ENCODE measurements at regions not wholly inside any gene's neighbourhood (a gene's known extent, or its start where the extent isn't known, plus 50 kb on each side); places are given as distances from the start of the nearest gene placed in this dataset.

DNA sequence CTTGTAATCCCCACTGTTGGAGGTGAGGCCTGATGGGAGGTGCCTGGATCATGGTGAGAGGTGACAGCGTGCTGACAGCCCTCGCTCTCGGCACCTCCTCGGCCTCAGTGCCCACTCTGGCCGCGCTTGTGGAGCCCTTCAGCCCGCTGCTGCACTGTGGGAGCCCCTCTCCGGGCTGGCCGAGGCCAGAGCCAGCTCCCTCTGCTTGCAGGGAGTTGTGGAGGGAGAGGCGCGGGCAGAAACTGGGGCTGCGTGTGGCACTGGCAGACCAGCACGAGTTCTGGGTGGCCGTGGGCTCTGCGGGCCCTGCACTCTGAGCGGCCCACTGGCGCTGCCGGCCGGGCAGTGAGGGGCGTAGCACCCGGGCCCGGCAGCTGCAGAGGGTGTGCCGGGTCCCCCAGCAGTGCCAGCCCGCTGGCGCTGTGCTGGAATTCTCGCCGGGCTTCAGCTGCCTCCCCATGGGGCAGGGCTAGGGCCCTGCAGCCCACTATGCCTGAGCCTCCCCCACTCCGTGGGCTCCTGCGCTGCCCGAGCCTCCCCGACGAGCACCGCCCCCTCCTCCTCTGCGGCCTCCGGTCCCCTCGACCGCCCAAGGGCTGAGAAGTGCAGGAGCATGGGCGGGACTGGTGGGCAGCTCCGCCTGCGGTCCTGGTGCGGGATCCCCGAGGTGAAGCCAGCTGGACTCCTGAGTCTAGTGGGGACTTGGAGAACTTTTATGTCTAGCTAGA lies 197.1 kb downstream of the SPP2 start:
- TF ChIP-seq, protein P1, sequence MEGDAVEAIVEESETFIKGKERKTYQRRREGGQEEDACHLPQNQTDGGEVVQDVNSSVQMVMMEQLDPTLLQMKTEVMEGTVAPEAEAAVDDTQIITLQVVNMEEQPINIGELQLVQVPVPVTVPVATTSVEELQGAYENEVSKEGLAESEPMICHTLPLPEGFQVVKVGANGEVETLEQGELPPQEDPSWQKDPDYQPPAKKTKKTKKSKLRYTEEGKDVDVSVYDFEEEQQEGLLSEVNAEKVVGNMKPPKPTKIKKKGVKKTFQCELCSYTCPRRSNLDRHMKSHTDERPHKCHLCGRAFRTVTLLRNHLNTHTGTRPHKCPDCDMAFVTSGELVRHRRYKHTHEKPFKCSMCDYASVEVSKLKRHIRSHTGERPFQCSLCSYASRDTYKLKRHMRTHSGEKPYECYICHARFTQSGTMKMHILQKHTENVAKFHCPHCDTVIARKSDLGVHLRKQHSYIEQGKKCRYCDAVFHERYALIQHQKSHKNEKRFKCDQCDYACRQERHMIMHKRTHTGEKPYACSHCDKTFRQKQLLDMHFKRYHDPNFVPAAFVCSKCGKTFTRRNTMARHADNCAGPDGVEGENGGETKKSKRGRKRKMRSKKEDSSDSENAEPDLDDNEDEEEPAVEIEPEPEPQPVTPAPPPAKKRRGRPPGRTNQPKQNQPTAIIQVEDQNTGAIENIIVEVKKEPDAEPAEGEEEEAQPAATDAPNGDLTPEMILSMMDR (IDR thresholded peaks at IDR 0.05; ENCODE audit: low read depth, low read length, poor library complexity, severe bottlenecking), result no peak
- no peak for TF ChIP-seq EZH2phosphoT487 (IDR thresholded peaks at IDR 0.05; ENCODE audit: borderline replicate concordance, low read length)
